H1 (cell line): ENCODE measurements at regions not wholly inside any gene's neighbourhood (a gene's known extent, or its start where the extent isn't known, plus 50 kb on each side); places are given as distances from the start of the nearest gene placed in this dataset.

ENCODE experiments used
- CTCF ChIA-PET: fragments of 300-600 bp; sonication (Branson Sonifier 250); formaldehyde crosslinking; loops from one replicate; lab custom pipeline; 2021; ENCODE audit not compliant: partially characterized antibody; lab: Charles Lee
- POLR2A ChIA-PET: fragments of 300-600 bp; sonication (Branson Sonifier 250); formaldehyde crosslinking; loops from one replicate; lab custom pipeline; 2021; ENCODE audit warnings: inconsistent platforms; ENCODE audit not compliant: partially characterized antibody; lab: Charles Lee
- DNase-seq, 2 experiments: peaks; one replicate each; pipeline versions ENCODE4 v3.0.0 to v3.0.0-alpha.2; 2010 to 2022; ENCODE audit warnings: low spot score in 2 of 2, low read depth in 1 of 2, mixed read lengths in 1 of 2
- FAIRE-seq: peaks from 2 replicates; lab custom pipeline; 2011; peaks lifted over from hg19 to GRCh38; lab: Jason Lieb, UNC
- H2AFZ ChIP-seq: 2 replicates; pipeline ENCODE4 v1.8.1; 2012; ENCODE audit warnings: low read length, inconsistent platforms
- H2AK5ac ChIP-seq: 2 replicates; pipeline ENCODE4 v1.6.1; 2013; ENCODE audit warnings: low read depth, low read length
- H2BK120ac ChIP-seq: replicated peaks from 2 replicates; pipeline ENCODE3; 2013; ENCODE audit warnings: low read depth, low read length, inconsistent platforms
- H2BK12ac ChIP-seq: 2 replicates; pipeline ENCODE4 v1.6.1; 2013; ENCODE audit warnings: low read depth, low read length
- H2BK15ac ChIP-seq: 2 replicates; pipeline ENCODE4 v1.6.1; 2013; ENCODE audit warnings: low read length
- H2BK20ac ChIP-seq: 2 replicates; pipeline ENCODE4 v1.6.1; 2013; ENCODE audit warnings: low read length
- H2BK5ac ChIP-seq: 2 replicates; pipeline ENCODE4 v1.6.1; 2013; ENCODE audit warnings: low read depth, low read length
- H3K14ac ChIP-seq: 2 replicates; pipeline ENCODE4 v1.6.1; 2013; ENCODE audit warnings: inconsistent platforms; ENCODE audit not compliant: insufficient read length
- H3K18ac ChIP-seq: 2 replicates; pipeline ENCODE4 v1.6.1; 2013; ENCODE audit warnings: low read length; ENCODE audit errors: extremely low read depth
- H3K23ac ChIP-seq: 2 replicates; pipeline ENCODE4 v1.6.1; 2013; ENCODE audit warnings: inconsistent platforms; ENCODE audit not compliant: insufficient read length
- H3K23me2 ChIP-seq: 2 replicates; pipeline ENCODE4 v1.6.1; 2013; ENCODE audit warnings: low read depth, low read length
- H3K27ac ChIP-seq: 2 replicates; pipeline ENCODE4 v1.6.1; 2011; ENCODE audit warnings: low read depth, low read length, inconsistent platforms
- H3K27me3 ChIP-seq, 4 experiments: replicated peaks in 1 of 4; 1 replicate in 1 of 4; 2 replicates in 3 of 4; pipeline versions ENCODE4 v1.6.1 to v1.8.1; 2011 to 2013; ENCODE audit warnings: low read length in 3 of 4, mild to moderate bottlenecking in 3 of 4, inconsistent platforms in 2 of 4, mixed read lengths in 2 of 4, moderate library complexity in 1 of 4; ENCODE audit not compliant: control insufficient read depth in 3 of 4, insufficient read depth in 3 of 4; ENCODE audit errors: extremely low read depth in 1 of 4
- H3K36me3 ChIP-seq, 4 experiments: 2 replicates each; pipeline versions ENCODE4 v1.6.1 to v1.8.1; 2011 to 2013; ENCODE audit warnings: mild to moderate bottlenecking in 4 of 4, low read length in 3 of 4, moderate library complexity in 2 of 4, control low read depth in 1 of 4, inconsistent platforms in 1 of 4; ENCODE audit not compliant: insufficient read depth in 4 of 4, control insufficient read depth in 2 of 4
- H3K4ac ChIP-seq: replicated peaks from 2 replicates; pipeline ENCODE3; 2013; ENCODE audit warnings: low read length, low read depth, mixed read lengths, inconsistent platforms; ENCODE audit not compliant: insufficient read length
- H3K4me1 ChIP-seq, 4 experiments: replicated peaks in 1 of 4; 1 replicate in 1 of 4; 2 replicates in 3 of 4; pipeline versions ENCODE4 v1.6.1 to v1.8.1; 2011 to 2013; ENCODE audit warnings: low read length in 3 of 4, inconsistent platforms in 2 of 4, mixed read lengths in 1 of 4; ENCODE audit not compliant: insufficient read depth in 4 of 4, control insufficient read depth in 3 of 4
- H3K4me2 ChIP-seq, 2 experiments: 2 replicates each; pipeline versions ENCODE4 v1.6.1 to v1.8.1; 2011 to 2013; ENCODE audit warnings: low read depth in 2 of 2, low read length in 2 of 2, control low read depth in 1 of 2, inconsistent platforms in 1 of 2, mild to moderate bottlenecking in 1 of 2; ENCODE audit not compliant: insufficient read depth in 1 of 2
- H3K4me3 ChIP-seq, 4 experiments: fragments of 200-600, 300-600 bp in 1 of 4; sonication (generic), shearing (Covaris generic), sonication (Bioruptor Twin) in 1 of 4; 2 replicates each; pipeline versions ENCODE4 v1.5.1 to v1.8.1; 2011 to 2016; ENCODE audit warnings: low read length in 4 of 4, low read depth in 3 of 4, control low read depth in 2 of 4, inconsistent platforms in 2 of 4, mild to moderate bottlenecking in 2 of 4, mixed read lengths in 1 of 4, moderate library complexity in 1 of 4; ENCODE audit not compliant: insufficient read depth in 2 of 4; ENCODE audit errors: extremely low read depth in 1 of 4
- H3K56ac ChIP-seq: replicated peaks from 2 replicates; pipeline ENCODE3; 2013; ENCODE audit warnings: low read depth, mild to moderate bottlenecking, mixed read lengths, low read length, inconsistent platforms; ENCODE audit not compliant: insufficient read length
- H3K79me1 ChIP-seq: 2 replicates; pipeline ENCODE4 v1.6.1; 2013; ENCODE audit warnings: low read depth, low read length, control low read depth
- H3K79me2 ChIP-seq, 2 experiments: 2 replicates each; pipeline versions ENCODE4 v1.6.1 to v1.8.1; 2012 to 2013; ENCODE audit warnings: low read length in 2 of 2, mild to moderate bottlenecking in 2 of 2, inconsistent platforms in 1 of 2; ENCODE audit not compliant: insufficient read depth in 2 of 2, control insufficient read depth in 1 of 2
- H3K9ac ChIP-seq, 4 experiments: replicated peaks in 1 of 4; 1 replicate in 1 of 4; 2 replicates in 3 of 4; pipeline versions ENCODE4 v1.6.1 to v1.8.1; 2011 to 2013; ENCODE audit warnings: low read depth in 3 of 4, low read length in 3 of 4, control low read depth in 2 of 4, mild to moderate bottlenecking in 2 of 4, moderate library complexity in 2 of 4, inconsistent platforms in 1 of 4; ENCODE audit errors: extremely low read depth in 1 of 4
- H3K9me3 ChIP-seq, 2 experiments: 2 replicates each; pipeline versions ENCODE4 v1.6.1 to v1.8.1; 2012 to 2013; ENCODE audit warnings: mild to moderate bottlenecking in 2 of 2, moderate library complexity in 2 of 2, control low read depth in 1 of 2, inconsistent platforms in 1 of 2, low read depth in 1 of 2, low read length in 1 of 2, mixed read lengths in 1 of 2; ENCODE audit not compliant: insufficient read depth in 2 of 2
- H4K20me1 ChIP-seq, 2 experiments: replicated peaks in 1 of 2; 2 replicates each; pipeline versions ENCODE3 to v1.8.1; 2011 to 2013; ENCODE audit warnings: inconsistent platforms in 2 of 2, low read length in 2 of 2, mild to moderate bottlenecking in 1 of 2; ENCODE audit not compliant: insufficient read depth in 2 of 2, control insufficient read depth in 1 of 2
- H4K5ac ChIP-seq: 2 replicates; pipeline ENCODE4 v1.6.1; 2013; ENCODE audit warnings: low read length, low read depth, mixed read lengths, inconsistent platforms; ENCODE audit not compliant: insufficient read length
- H4K8ac ChIP-seq: 2 replicates; pipeline ENCODE4 v1.8.0; 2013; ENCODE audit warnings: mild to moderate bottlenecking, moderate library complexity, low read length, inconsistent platforms; ENCODE audit not compliant: insufficient read depth; ENCODE audit errors: extremely low read depth
- H4K91ac ChIP-seq: replicated peaks from 2 replicates; pipeline ENCODE3; 2013; ENCODE audit warnings: low read length, mixed read lengths, inconsistent platforms; ENCODE audit not compliant: insufficient read length
- ASH2L ChIP-seq: fragments of 200-600, 300-600 bp; sonication (generic); IDR thresholded peaks from one replicate; pipeline ENCODE4 v1.7.1; 2017; ENCODE audit warnings: low read length
- CTBP2 ChIP-seq: IDR thresholded peaks from 2 replicates; pipeline ENCODE4 v1.7.0; 2011; ENCODE audit warnings: borderline replicate concordance, mild to moderate bottlenecking, moderate library complexity, mixed read lengths, low read length; ENCODE audit not compliant: insufficient read depth, insufficient read length
- EZH2 ChIP-seq: fragments of 200-600 bp; sonication (generic); IDR thresholded peaks from 2 replicates; pipeline ENCODE4 v1.7.1; 2012; ENCODE audit warnings: low read depth, mild to moderate bottlenecking, moderate library complexity, low read length, inconsistent platforms; ENCODE audit not compliant: severe bottlenecking
- GABPA ChIP-seq: IDR thresholded peaks from 2 replicates; pipeline ENCODE4 v1.6.1; 2011; ENCODE audit warnings: mild to moderate bottlenecking, low read length, moderate library complexity, borderline replicate concordance; ENCODE audit not compliant: insufficient read depth
- GTF2F1 ChIP-seq: IDR thresholded peaks from 2 replicates; pipeline ENCODE4 v1.6.1; 2012; ENCODE audit warnings: low read depth, low read length, improper control_type of control experiment, borderline replicate concordance
- HDAC2 ChIP-seq, 2 experiments: fragments of 300-600 bp in 1 of 2; sonication (generic) in 1 of 2; IDR thresholded peaks; 2 replicates each; pipeline ENCODE4 v1.6.1; 2011 to 2012; ENCODE audit warnings: low read depth in 2 of 2, low read length in 2 of 2, mild to moderate bottlenecking in 2 of 2, moderate library complexity in 2 of 2, borderline replicate concordance in 1 of 2, inconsistent platforms in 1 of 2
- KDM4A ChIP-seq: IDR thresholded peaks from one replicate; pipeline ENCODE4 v1.7.1; 2012; ENCODE audit warnings: low read depth, mild to moderate bottlenecking, moderate library complexity, low read length, inconsistent platforms; ENCODE audit not compliant: severe bottlenecking
- PHF8 ChIP-seq: fragments of 200-600 bp; sonication (generic); conservative IDR thresholded peaks from 2 replicates; pipeline ENCODE4 v1.7.1; 2012; ENCODE audit warnings: low read depth, mild to moderate bottlenecking, inconsistent platforms, low read length, moderate library complexity
- POLR2AphosphoS5 ChIP-seq: IDR thresholded peaks from 2 replicates; pipeline ENCODE4 v1.6.1; 2011; ENCODE audit warnings: low read depth, low read length
- RXRA ChIP-seq: IDR thresholded peaks from 2 replicates; pipeline ENCODE4 v1.6.1; 2011; ENCODE audit warnings: low read depth, mild to moderate bottlenecking, low read length, moderate library complexity; ENCODE audit not compliant: insufficient read depth
- SP2 ChIP-seq: IDR thresholded peaks from 2 replicates; pipeline ENCODE4 v1.6.1; 2012; ENCODE audit warnings: mild to moderate bottlenecking, low read length, inconsistent platforms
- ZNF274 ChIP-seq: IDR thresholded peaks from 2 replicates; pipeline ENCODE4 v1.7.0; 2012; ENCODE audit warnings: low read length, borderline replicate concordance; ENCODE audit errors: extremely low read depth
- WGBS, 2 experiments: shearing (Covaris generic) in 1 of 2; methylation state at CpG; one replicate each; pipeline versions ENCODE4 v1.1.6 to v1.1.7; 2013 to 2015; ENCODE audit warnings: low lambda C conversion rate in 2 of 2, mixed read lengths in 2 of 2, inconsistent platforms in 1 of 2, low coverage in 1 of 2, missing lambda C conversion rate in 1 of 2; ENCODE audit not compliant: insufficient replicate concordance in 2 of 2, insufficient coverage in 1 of 2, insufficient read length in 1 of 2; ENCODE audit errors: extremely low coverage in 1 of 2, missing lambda C conversion rate in 1 of 2; 5-methylcytosine and 5-hydroxymethylcytosine counted together

DNA sequence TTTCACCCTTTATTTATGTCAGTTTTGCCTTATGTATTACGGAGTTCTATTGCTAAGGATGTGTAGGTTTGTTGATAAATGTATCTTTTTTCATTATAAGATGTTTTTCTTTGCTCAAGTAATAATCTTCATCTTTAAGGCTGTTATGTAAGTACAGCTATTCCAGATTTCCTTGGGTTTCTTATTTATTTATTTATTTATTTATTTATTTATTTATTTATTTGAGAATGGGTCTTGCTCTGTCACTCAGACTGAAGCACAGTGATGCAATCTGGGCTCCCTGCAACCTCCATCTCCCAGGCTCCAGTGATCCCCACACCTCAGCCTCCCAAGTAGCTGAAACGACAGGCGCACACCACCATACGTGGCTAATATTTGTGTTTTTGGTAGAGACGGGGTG, 617.0 kb downstream of the SLITRK1 start:
- H3K56ac ChIP-seq, result no peak overlapping the region
- no peaks in the 10 kb centered on the region for H3K27me3 ChIP-seq
- TF ChIP-seq PHF8 (no peak), ASH2L (no peak), POLR2AphosphoS5 (no peak), KDM4A (no peak), GABPA (no peak), SP2 (no peak), CTBP2 (no peak), ZNF274 (no peak), HDAC2 (IDR thresholded peaks at IDR 0.05; ENCODE audit: borderline replicate concordance in 1 of 2, low read depth in 2 of 2, low read length in 2 of 2) (no peak), RXRA (no peak), GTF2F1 (no peak), EZH2 (no peak)
- FAIRE-seq (no peak), DNase-seq (no peak)
- H4K20me1 ChIP-seq, result no peaks in the 10 kb centered on the region
- H3K4ac ChIP-seq, result no peak overlapping the region
- H2BK5ac ChIP-seq, result no peak overlapping the region
- H3K23me2 ChIP-seq, result no peaks in the 10 kb centered on the region
- no peak overlapping the region for H4K5ac ChIP-seq
- 79% methylated on average over 5 of the region's 5 CpGs; no CpG with 5 or more reads in 1 of the 2 experiments for WGBS, 2 experiments
- H2BK120ac ChIP-seq, result no peak overlapping the region
- H3K18ac ChIP-seq, result no peak overlapping the region
- H3K9me3 ChIP-seq, result no peaks in the 10 kb centered on the region
- H4K91ac ChIP-seq, result no peak overlapping the region
- H3K4me3 ChIP-seq, result no peak overlapping the region
- H3K27ac ChIP-seq, result no peak overlapping the region
- no peaks in the 10 kb centered on the region for H3K79me1 ChIP-seq
- POLR2A ChIA-PET, result no interaction called here
- no peaks in the 10 kb centered on the region for H3K79me2 ChIP-seq
- no peaks in the 10 kb centered on the region for H3K4me1 ChIP-seq
- H3K9ac ChIP-seq, result no peak overlapping the region
- H3K4me2 ChIP-seq, result no peak overlapping the region
- H4K8ac ChIP-seq, result no peak overlapping the region
- H2BK12ac ChIP-seq, result no peak overlapping the region
- no peak overlapping the region for H2BK20ac ChIP-seq
- CTCF ChIA-PET, result interaction anchor here (0.6 to 1.3 kb wide), 3 partner anchors 9 to 1258 kb away, joined by 3 read pairs; no protein-coding TSS in a partner anchor
- no peak overlapping the region for H2AFZ ChIP-seq
- H3K14ac ChIP-seq, result no peak overlapping the region
- no peak overlapping the region for H2BK15ac ChIP-seq
- H3K23ac ChIP-seq, result no peak overlapping the region
- H2AK5ac ChIP-seq, result no peak overlapping the region
- no peaks in the 10 kb centered on the region for H3K36me3 ChIP-seq
